Upper lobe of left lung (tissue), 4 donors: ENCODE measurements at regions not wholly inside any gene's neighbourhood (a gene's known extent, or its start where the extent isn't known, plus 50 kb on each side); places are given as distances from the start of the nearest gene placed in this dataset.

Experiments used
- EP300 ChIP-seq, 4 donors: sonication (generic); formaldehyde crosslinking; IDR thresholded peaks; one replicate each; pipeline ENCODE4 v1.5.1; 2017; ENCODE audit warnings: antibody characterized with exemption in 4 of 4, control low read depth in 2 of 4
- POLR2A ChIP-seq, 4 donors: fragments of 450-650 bp; IDR thresholded peaks; one replicate each; pipeline ENCODE4 v1.5.1; 2016 to 2017; ENCODE audit warnings: antibody characterized with exemption in 4 of 4, mild to moderate bottlenecking in 2 of 4
- POLR2AphosphoS5 ChIP-seq, 2 donors: sonication (generic); formaldehyde crosslinking; IDR thresholded peaks; one replicate each; pipeline ENCODE4 v1.5.1; 2017; ENCODE audit warnings: antibody characterized with exemption in 2 of 2
- TF ChIP-seq, protein P1 (sequence below), 6 experiments: fragments of 450-650 bp in 4 of 6; fragments of 200-600 bp in 2 of 6; sonication (generic) in 2 of 6; IDR thresholded peaks; one replicate each; pipeline ENCODE4 v1.5.1; 2016 to 2019; ENCODE audit warnings: antibody characterized with exemption in 6 of 6

DNA sequence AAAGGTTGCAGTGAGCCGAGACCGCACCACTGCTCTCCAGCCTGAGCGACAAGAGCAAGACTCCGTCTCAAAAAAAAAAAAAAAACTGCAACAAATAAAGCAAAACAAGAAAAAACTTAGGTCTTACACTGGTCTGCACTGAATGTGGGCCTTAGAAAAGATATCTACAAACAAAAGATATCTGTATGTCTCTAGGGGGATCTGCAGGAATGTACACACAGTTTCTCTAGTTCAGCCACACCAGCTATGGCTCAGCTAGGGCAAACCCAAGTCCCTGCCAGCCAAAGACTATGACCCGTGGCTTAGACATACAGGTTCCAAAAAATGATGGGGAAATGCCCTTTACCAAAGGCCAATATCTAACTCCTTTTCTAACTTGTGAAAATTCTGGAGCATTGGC is 202.4 kb upstream of the KAZN start:
- TF ChIP-seq, protein P1, sequence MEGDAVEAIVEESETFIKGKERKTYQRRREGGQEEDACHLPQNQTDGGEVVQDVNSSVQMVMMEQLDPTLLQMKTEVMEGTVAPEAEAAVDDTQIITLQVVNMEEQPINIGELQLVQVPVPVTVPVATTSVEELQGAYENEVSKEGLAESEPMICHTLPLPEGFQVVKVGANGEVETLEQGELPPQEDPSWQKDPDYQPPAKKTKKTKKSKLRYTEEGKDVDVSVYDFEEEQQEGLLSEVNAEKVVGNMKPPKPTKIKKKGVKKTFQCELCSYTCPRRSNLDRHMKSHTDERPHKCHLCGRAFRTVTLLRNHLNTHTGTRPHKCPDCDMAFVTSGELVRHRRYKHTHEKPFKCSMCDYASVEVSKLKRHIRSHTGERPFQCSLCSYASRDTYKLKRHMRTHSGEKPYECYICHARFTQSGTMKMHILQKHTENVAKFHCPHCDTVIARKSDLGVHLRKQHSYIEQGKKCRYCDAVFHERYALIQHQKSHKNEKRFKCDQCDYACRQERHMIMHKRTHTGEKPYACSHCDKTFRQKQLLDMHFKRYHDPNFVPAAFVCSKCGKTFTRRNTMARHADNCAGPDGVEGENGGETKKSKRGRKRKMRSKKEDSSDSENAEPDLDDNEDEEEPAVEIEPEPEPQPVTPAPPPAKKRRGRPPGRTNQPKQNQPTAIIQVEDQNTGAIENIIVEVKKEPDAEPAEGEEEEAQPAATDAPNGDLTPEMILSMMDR (IDR thresholded peaks at IDR 0.05): no peak
- TF ChIP-seq POLR2AphosphoS5 (IDR thresholded peaks at IDR 0.05) (no peak), POLR2A (IDR thresholded peaks at IDR 0.05) (no peak), EP300 (IDR thresholded peaks at IDR 0.05) (no peak)
